NB4 (cell line): ENCODE measurements at regions not wholly inside any gene's neighbourhood (a gene's known extent, or its start where the extent isn't known, plus 50 kb on each side); places are given as distances from the start of the nearest gene placed in this dataset.

Experiments used
- POLR2A ChIP-seq: IDR thresholded peaks from 2 replicates; pipeline ENCODE4 v1.6.1; 2011; ENCODE audit warnings: mild to moderate bottlenecking; ENCODE audit not compliant: insufficient read length; ENCODE audit errors: extremely low read depth
- TF ChIP-seq, protein P1 (sequence below): IDR thresholded peaks from one replicate; pipeline ENCODE4 v1.5.1; 2012; ENCODE audit warnings: low read depth, low read length
- TF ChIP-seq, protein P2 (sequence below): IDR thresholded peaks from 2 replicates; pipeline ENCODE4 v1.6.1; 2011; ENCODE audit warnings: low read depth, low read length

DNA sequence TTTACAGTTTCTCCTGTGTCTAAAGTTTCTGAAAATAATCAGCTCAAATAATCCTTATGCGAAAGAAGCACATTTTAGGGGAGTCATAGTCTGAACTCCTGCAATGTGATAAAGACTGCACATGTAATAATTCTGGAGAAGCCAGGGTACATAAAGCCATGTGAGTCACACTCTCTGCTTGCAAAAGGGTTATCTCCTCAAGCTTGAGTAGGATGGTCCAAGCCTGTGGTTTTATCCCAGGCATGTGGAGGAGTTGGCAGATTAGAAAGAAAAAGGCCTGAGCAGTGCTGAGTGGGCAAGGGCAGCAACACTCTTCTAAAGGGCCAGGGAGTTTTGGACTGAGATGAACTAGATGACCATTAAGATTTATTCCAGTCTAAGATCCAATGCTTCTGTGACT is 220.4 kb downstream of the RHOU start:
- TF ChIP-seq, protein P1, sequence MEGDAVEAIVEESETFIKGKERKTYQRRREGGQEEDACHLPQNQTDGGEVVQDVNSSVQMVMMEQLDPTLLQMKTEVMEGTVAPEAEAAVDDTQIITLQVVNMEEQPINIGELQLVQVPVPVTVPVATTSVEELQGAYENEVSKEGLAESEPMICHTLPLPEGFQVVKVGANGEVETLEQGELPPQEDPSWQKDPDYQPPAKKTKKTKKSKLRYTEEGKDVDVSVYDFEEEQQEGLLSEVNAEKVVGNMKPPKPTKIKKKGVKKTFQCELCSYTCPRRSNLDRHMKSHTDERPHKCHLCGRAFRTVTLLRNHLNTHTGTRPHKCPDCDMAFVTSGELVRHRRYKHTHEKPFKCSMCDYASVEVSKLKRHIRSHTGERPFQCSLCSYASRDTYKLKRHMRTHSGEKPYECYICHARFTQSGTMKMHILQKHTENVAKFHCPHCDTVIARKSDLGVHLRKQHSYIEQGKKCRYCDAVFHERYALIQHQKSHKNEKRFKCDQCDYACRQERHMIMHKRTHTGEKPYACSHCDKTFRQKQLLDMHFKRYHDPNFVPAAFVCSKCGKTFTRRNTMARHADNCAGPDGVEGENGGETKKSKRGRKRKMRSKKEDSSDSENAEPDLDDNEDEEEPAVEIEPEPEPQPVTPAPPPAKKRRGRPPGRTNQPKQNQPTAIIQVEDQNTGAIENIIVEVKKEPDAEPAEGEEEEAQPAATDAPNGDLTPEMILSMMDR = no peak
- no peak for TF ChIP-seq POLR2A
- TF ChIP-seq, protein P2, sequence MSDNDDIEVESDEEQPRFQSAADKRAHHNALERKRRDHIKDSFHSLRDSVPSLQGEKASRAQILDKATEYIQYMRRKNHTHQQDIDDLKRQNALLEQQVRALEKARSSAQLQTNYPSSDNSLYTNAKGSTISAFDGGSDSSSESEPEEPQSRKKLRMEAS = peak; percentile 63
